ENCODE measurements at regions not wholly inside any gene's neighbourhood (a gene's known extent, or its start where the extent isn't known, plus 50 kb on each side); places are given as distances from the start of the nearest gene placed in this dataset.
"Not testable (repeated sequence)": the region's sequence is repeated elsewhere in the genome, so short reads cannot be mapped to it uniquely, and the experiment has no call there.

- no peak for DNase-seq
Observed at GRCh38 chr5:72692651-72693442, 123.6 kb upstream of the TNPO1 start.

DNA sequence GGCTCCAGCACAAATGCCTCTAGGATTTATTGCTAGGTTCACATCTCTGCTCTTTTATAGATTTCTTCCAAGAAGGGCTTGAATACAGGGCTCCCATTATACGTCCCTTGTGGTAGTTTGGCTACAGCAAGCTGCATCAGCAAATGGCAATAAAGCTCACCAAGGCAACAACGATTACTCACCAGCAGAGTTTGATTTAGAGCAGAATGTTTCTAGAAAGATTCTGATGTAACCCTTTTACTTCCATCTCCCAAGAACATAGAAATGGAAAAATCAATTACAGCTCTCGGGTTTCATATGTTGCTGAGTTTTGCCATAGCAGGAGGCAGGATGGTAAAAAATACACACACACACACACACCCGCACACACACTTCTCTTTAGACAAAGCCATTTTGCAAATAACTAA lies 124.2 kb upstream of the TNPO1 start:
- no peak for DNase-seq

DNA sequence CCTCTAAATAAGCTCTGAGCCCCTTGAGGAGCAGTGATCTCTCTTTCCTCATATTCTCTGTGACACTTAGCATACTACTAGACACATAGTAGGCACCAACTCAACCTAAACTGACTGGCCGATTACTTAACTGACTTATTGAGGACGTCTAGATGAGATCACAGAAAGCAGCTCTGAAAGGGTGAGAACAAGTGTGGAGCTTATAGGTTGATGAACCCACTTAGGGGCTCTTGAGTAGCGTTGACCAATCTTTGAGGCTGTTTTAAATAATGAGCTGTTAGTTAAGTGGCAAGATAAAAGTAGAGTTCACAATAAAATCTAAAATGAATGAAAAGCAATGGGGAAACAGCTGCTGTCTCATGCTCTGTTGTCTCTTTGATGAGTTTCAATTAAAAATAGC lies 124.7 kb upstream of the TNPO1 start:
- no peak for DNase-seq

- no peak for DNase-seq
Observed at GRCh38 chr5:72688916-72689315, 127.5 kb upstream of the TNPO1 start.

DNA sequence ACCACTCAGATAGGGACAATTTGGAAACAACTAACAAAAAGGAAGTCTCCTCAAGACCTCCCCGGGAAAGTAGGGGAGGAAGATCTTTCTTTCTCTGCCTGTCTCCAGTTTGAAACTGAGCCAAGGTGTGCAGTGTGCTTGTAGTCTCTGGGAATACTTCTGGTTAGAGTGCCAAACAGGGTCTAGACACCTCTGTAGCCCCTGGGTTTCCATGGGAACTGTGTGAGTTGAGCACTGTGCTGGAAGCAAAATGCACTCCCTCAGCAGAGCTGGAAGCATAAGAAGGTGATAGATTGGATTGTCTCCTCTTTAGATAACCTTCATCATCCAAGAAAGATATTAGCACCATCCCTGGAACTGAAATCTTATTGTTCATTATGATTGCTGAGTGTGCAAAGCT lies 129.2 kb upstream of the TNPO1 start:
- no peak for DNase-seq

- no peak for DNase-seq
Observed at GRCh38 chr5:72682561-72682960, 133.9 kb upstream of the TNPO1 start.

GRCh38 chr5:72681781-72682180 lies 134.7 kb upstream of the TNPO1 start:
- DNase-seq = no peak

DNA sequence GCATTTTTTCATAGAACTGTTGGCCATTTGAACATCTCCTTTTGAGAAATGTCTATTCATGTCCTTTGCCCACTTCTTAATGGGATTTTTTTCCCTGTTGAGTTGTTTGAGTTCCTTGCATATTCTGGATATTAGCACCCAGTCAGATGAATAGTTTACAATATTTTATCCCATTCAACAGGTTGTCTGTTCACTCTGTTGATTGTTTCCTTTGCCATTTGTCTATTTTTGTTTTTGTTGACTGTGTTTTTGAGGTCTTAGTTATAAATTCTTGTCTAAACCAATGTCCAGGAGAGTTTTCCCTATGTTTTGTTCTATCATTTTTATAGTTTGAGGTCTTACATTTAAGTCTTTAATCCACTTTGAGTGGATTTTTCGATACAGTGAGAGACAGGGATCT lies 139.0 kb upstream of the TNPO1 start:
- no peak for DNase-seq

- not testable (repeated sequence) for DNase-seq
Observed at GRCh38 chr5:72676831-72677230, 139.6 kb upstream of the TNPO1 start.

GRCh38 chr5:72673623-72674022 lies 142.8 kb upstream of the TNPO1 start:
- DNase-seq = no peak

- no peak for DNase-seq
Observed at GRCh38 chr5:72673180-72673579, 143.3 kb upstream of the TNPO1 start.

DNA sequence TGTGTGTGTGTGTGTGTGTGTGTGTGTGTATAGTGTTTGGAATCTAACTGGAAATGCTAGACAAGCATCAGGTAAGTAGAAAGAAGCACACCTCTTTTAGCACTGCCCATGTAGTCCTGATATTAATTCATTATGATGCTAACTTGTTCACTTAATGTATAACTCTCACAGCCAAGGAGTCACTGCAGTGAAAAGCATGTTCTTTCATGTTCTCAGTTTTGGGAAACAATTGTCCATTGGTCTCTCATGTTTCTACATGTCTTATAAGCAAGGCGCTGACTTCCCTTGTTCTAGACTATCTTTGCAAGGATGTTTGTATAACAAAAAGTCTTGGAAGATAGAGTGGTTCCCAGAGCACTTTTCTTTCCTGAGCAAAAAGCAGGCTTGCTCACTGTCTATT lies 148.8 kb upstream of the TNPO1 start:
- no peak for DNase-seq

GRCh38 chr5:72662936-72663335 lies 153.5 kb upstream of the TNPO1 start:
- no peak for DNase-seq

- DNase-seq = no peak
Observed at GRCh38 chr5:72662305-72662704, 154.2 kb upstream of the TNPO1 start.

DNA sequence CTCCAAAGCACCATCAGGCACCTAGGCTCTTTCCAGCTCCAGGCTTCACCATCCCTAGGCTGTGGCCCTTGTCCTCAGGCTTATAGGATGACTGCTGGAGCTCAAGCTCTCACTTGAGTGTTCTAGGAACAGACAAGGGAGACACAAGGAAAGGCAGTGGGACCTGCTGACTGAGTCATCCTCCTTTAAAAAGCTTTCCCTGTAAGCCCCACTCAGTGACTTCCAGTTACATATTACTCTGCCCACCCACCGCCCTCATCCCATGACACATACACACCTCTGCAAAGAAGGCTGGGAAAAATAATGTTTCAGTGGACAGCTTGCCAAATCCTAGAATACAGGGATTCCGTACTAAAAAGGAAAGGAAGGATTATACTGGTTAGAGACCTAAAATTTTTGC lies 154.2 kb upstream of the ZNF366 start:
- DNase-seq = no peak

GRCh38 chr5:72659726-72660125 lies 152.5 kb upstream of the ZNF366 start:
- DNase-seq = no peak

DNA sequence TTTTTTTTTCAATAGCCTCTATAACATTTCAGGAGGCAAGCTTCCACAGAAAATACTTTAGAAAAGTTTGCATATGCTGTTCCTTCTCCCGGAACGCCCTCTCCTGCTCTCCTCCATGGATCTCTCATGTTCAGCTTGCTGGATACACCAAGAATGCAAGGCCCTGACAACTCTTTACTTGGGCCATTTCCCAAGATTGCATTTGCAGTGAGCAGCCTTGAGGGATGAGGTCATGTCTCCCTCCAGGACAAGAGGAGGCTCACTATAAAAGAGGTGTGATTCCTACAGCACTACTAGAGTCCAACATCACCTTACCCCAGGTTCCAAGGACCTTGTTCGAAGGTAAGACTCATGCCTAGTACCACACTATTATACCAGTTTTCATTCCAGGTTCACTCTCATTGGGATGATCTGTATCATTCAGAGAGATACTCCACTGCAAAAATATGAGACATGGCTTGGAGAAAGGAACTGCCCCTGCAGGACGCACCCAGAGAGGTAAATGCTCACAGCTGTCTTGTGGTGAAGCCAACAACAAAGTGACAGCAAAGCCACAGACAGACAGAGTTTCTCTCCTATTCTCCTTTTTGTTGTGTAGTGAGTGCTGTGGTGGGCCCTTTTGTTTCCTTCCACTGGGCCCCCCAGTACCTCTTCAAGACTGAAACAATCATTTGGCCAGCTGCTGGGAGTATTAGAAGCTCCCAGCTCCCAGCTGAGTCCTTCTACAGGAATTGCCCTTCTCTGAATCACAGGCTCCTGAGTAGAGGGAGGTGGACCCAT lies 151.7 kb upstream of the ZNF366 start:
- no peak for DNase-seq

DNA sequence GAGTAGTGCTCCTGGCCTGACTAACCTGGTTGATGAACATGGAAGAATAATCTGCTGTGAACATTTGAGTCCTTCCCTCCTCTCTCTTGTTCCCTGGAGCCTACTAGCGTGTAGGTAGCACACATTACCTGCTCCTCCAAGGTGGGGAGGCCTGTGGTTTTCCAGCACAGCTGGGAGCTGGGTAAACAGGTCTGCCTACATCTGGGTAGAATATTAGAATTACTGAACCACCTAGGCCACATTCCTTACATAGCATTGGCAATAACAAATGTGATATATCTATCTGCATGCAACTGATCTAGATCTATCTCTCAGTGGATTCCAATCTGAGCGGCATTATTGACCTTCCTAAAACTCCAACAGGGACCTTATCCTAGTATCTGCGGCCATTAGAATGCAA lies 151.0 kb upstream of the ZNF366 start:
- no peak for DNase-seq

DNA sequence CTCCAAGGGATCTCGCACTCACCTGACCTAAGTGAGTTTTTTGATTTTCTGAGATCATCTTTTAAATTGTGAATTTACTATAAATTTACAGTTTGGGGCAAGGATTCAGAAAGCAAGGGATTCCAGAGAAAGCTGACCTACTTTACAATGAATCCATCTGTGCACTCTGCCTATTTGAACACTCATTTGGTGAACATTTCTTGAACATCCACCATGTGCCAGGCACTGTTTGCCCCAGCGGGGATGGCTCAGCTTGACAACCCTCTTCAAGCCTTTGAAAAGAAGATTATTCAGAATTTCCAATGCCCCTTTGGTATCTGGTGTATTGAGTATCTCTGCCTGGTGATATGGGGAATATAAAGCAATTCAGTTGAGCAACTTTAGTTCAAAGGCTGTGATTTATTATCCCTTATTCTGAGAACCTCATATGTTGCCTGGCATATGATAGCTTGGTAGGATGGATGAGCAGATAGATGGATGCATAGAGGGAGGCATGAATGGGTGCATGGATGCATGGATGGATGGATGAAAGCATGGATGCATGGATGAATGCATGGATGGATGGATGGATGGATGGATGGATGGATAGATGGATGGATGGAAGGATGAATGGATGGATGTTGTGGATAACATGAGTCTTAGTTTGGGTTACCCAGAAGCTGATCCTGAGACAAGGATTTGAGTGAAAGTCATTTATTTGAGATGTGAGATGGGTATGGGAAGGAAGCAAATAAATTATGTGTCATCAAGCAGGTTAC lies 149.7 kb upstream of the ZNF366 start:
- DNase-seq = no peak

DNA sequence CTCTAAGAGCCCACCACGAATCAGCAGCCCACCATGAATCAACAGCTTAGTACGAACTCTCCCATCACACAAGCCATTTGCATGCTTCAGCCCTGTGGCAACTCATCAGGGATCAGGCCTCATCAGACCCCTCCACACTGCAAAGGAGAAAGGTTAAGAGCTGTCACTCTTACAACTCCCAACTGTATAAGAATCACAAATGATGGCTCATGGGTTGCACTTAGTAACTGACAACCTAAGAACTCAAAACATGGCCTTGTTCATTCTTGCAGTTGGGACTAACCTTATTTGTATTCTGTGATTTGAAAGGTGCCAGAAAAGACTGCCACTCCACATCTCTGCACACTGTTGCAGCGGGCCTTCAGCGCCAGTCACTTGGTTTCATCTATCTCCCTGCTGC lies 149.1 kb upstream of the ZNF366 start:
- DNase-seq = no peak

DNA sequence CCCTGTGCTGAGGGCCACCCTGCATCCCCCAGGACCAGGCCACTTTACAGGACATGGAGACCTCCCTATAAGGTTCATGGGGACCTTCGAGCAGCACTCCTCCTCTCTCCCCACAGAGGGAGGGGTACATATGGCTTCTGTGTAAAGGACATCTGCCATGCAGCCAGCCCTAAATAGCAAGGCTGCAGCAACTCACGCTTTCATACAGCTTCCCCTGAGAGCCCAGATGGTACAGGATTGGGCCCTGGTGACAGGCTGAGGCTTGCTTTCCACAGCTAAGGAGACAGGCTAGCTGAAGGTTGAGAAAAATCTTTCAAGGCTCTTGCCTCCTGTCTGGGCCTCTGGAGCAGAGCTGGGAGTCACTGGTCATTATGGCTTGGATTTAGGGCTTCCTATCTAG lies 147.0 kb upstream of the ZNF366 start:
- no peak for DNase-seq

- DNase-seq = no peak
Observed at GRCh38 chr5:72653586-72653985, 146.4 kb upstream of the ZNF366 start.

GRCh38 chr5:72651779-72652178 lies 144.6 kb upstream of the ZNF366 start:
- no peak for DNase-seq

DNA sequence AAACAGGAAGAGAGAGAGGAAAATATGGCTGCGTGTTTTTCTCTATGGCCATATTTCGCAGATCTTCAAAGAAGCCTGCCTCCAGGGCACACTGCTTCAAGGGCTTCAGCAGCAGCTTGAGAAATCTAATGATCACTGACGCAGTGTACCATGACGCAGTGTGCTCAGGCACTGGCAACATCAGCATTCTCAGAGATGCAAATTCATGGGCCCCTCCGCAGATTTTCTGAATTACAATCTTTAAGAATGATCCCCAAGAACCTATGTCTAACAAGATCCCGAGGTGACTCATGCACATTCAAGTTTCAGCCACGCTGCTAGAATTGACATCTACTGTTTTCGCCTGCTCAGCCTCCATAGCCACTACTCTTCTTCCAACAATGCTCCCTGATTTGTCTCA lies 143.9 kb upstream of the ZNF366 start:
- no peak for DNase-seq
